ENCODE measurements at regions not wholly inside any gene's neighbourhood (a gene's known extent, or its start where the extent isn't known, plus 50 kb on each side); places are given as distances from the start of the nearest gene placed in this dataset.

GRCh38 chrX:39721566-39722279, 376.0 kb downstream of the BCOR start:
- no peak overlapping the region for H3K27ac Mint-ChIP-seq
- H3K9me3 Mint-ChIP-seq = no peaks in the 10 kb centered on the region
- ChIA-PET CTCF (no interaction called here), POLR2A (no interaction called here)
- no peaks in the 10 kb centered on the region for H3K36me3 Mint-ChIP-seq (ENCODE audit: low read depth)
- intact Hi-C loops (cut with micrococcal nuclease) = no loop called here
- no peak overlapping the region for H3K4me3 Mint-ChIP-seq
- no peak for TF ChIP-seq CTCF (IDR thresholded peaks at IDR 0.05)
- ATAC-seq (ENCODE audit: low read depth) = no peak
- DNase-seq = no peak
- H3K27me3 Mint-ChIP-seq = peaks cover 6% of the 10 kb centered on the region
- H3K4me1 Mint-ChIP-seq = no peaks in the 10 kb centered on the region

- Mint-ChIP-seq H3K27ac (no peak overlapping the region), H3K9me3 (no peaks in the 10 kb centered on the region), H3K4me3 (no peak overlapping the region), H3K4me1 (no peaks in the 10 kb centered on the region), H3K27me3 (peaks cover 9% of the 10 kb centered on the region), H3K36me3 (ENCODE audit: low read depth) (no peaks in the 10 kb centered on the region)
- no peak for ATAC-seq (ENCODE audit: low read depth)
- CTCF ChIA-PET = no interaction called here
- no peak for TF ChIP-seq CTCF (IDR thresholded peaks at IDR 0.05)
- intact Hi-C loops (cut with micrococcal nuclease) = no loop called here
- POLR2A ChIA-PET = no interaction called here
- no peak for DNase-seq
Observed at GRCh38 chrX:39724544-39724943, 373.2 kb downstream of the BCOR start.

GRCh38 chrX:39725114-39725513, 372.6 kb downstream of the BCOR start:
- no peaks in the 10 kb centered on the region for H3K4me1 Mint-ChIP-seq
- TF ChIP-seq CTCF (IDR thresholded peaks at IDR 0.05) = no peak
- H3K4me3 Mint-ChIP-seq = no peak overlapping the region
- intact Hi-C loops (cut with micrococcal nuclease) = no loop called here
- no peak overlapping the region for H3K27ac Mint-ChIP-seq
- no peaks in the 10 kb centered on the region for H3K9me3 Mint-ChIP-seq
- no peaks in the 10 kb centered on the region for H3K36me3 Mint-ChIP-seq (ENCODE audit: low read depth)
- POLR2A ChIA-PET = no interaction called here
- no peak for ATAC-seq (ENCODE audit: low read depth)
- CTCF ChIA-PET = no interaction called here
- peaks cover 9% of the 10 kb centered on the region for H3K27me3 Mint-ChIP-seq
- no peak for DNase-seq

- Mint-ChIP-seq H3K9me3 (no peaks in the 10 kb centered on the region), H3K4me3 (no peak overlapping the region), H3K27ac (no peak overlapping the region), H3K4me1 (peaks cover 5% of the 10 kb centered on the region), H3K27me3 (peaks cover 14% of the 10 kb centered on the region), H3K36me3 (ENCODE audit: low read depth) (no peaks in the 10 kb centered on the region)
- ChIA-PET CTCF (no interaction called here), POLR2A (no interaction called here)
- ATAC-seq (ENCODE audit: low read depth) (no peak), DNase-seq (no peak)
- TF ChIP-seq CTCF (IDR thresholded peaks at IDR 0.05) = no peak
- intact Hi-C loops (cut with micrococcal nuclease) = no loop called here
Observed at GRCh38 chrX:39725928-39726619, 371.7 kb downstream of the BCOR start.

GRCh38 chrX:39726771-39727170, 371.0 kb downstream of the BCOR start:
- no peak for TF ChIP-seq CTCF (IDR thresholded peaks at IDR 0.05)
- ChIA-PET POLR2A (no interaction called here), CTCF (no interaction called here)
- no peaks in the 10 kb centered on the region for H3K36me3 Mint-ChIP-seq (ENCODE audit: low read depth)
- no peaks in the 10 kb centered on the region for H3K9me3 Mint-ChIP-seq
- ATAC-seq (ENCODE audit: low read depth) = no peak
- peaks cover 5% of the 10 kb centered on the region for H3K4me1 Mint-ChIP-seq
- intact Hi-C loops (cut with micrococcal nuclease) = no loop called here
- H3K27ac Mint-ChIP-seq = no peak overlapping the region
- H3K4me3 Mint-ChIP-seq = no peak overlapping the region
- DNase-seq = no peak
- peaks cover 14% of the 10 kb centered on the region for H3K27me3 Mint-ChIP-seq
